GM10266 (cell line): ENCODE measurements at regions not wholly inside any gene's neighbourhood (a gene's known extent, or its start where the extent isn't known, plus 50 kb on each side); places are given as distances from the start of the nearest gene placed in this dataset.

Experiments
- DNase-seq: peaks from one replicate; pipeline ENCODE4 v3.0.0; 2012; ENCODE audit errors: extremely low spot score
- CTCF ChIP-seq: IDR thresholded peaks from 2 replicates; pipeline ENCODE4 v1.5.1; 2012; ENCODE audit warnings: mild to moderate bottlenecking, low read depth; ENCODE audit not compliant: control insufficient read depth, insufficient read depth; ENCODE audit errors: missing control alignments

- no peak for TF ChIP-seq CTCF
- no peak for DNase-seq
Observed at GRCh38 chr1:244164511-244164890, 113.4 kb downstream of the ZBTB18 start.

GRCh38 chr1:244165021-244165420 is 113.9 kb downstream of the ZBTB18 start:
- DNase-seq = no peak
- TF ChIP-seq CTCF = no peak

- no peak for TF ChIP-seq CTCF
- DNase-seq = no peak
Observed at GRCh38 chr1:244165701-244166100, 114.6 kb downstream of the ZBTB18 start.

GRCh38 chr1:244171241-244171985 is 120.3 kb downstream of the ZBTB18 start:
- no peak for TF ChIP-seq CTCF
- DNase-seq = no peak

GRCh38 chr1:244173240-244173639 is 122.2 kb downstream of the ZBTB18 start:
- TF ChIP-seq CTCF = no peak
- DNase-seq = no peak

- no peak for DNase-seq
- TF ChIP-seq CTCF = no peak
Observed at GRCh38 chr1:244173769-244174168, 122.7 kb downstream of the ZBTB18 start.

- no peak for TF ChIP-seq CTCF
- no peak for DNase-seq
Observed at GRCh38 chr1:244174922-244175521, 123.9 kb downstream of the ZBTB18 start.
